ENCODE measurements at regions not wholly inside any gene's neighbourhood (a gene's known extent, or its start where the extent isn't known, plus 50 kb on each side); places are given as distances from the start of the nearest gene placed in this dataset.
"Not testable (repeated sequence)": the region's sequence is repeated elsewhere in the genome, so short reads cannot be mapped to it uniquely, and the experiment has no call there.

DNA sequence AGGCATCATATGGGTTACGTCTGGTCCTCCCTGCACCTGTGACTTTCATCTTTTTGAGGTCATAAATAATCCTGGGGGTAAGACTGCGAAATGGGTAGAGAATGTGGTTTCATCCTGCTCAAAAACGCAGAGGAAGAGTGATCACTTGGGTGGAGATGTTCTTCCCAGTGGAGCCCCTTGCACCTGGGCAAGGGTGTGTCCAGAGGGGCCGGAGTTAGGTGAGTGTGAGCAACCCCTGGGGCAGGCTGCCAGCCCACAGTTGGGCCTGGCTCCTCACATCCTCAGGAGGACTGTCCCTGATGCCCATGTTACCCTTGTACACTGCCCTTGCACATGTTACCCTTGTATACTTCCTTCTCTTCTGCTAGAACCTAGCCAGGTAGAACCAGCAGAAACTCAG, 306.6 kb downstream of the BCL2L11 start:
- H3K4me3 ChIP-seq (ENCODE audit: low read depth, low read length); H3K27ac ChIP-seq (ENCODE audit: low read depth, low read length); POLR2A ChIA-PET; DNase-seq (ENCODE audit: low read depth, low spot score); H3K9me3 ChIP-seq (ENCODE audit: control insufficient read depth, insufficient read depth, low read length); H3K27me3 ChIP-seq (ENCODE audit: control insufficient read depth, insufficient read depth, low read length); CTCF ChIA-PET: not testable (repeated sequence)

DNA sequence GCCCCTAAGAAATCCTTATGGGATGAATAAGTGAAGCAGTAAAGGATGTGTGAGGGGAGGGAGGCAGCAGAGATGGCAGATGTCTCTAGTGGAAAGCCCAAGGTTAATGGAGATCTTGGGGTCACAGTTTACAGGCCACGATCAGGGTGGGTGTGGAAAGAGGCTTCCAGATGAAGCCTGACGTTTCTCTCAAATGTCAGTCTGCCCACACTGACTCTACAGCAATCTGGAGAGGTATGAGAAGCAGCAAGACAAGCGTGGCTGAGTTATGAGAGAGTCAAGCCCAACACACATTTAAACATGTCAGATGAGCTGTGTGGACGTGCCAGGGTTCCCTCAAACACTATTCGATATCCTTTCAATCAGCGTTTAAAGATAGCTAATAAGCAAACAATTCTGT, 308.2 kb downstream of the BCL2L11 start:
- DNase-seq (ENCODE audit: low read depth, low spot score); H3K4me3 ChIP-seq (ENCODE audit: low read depth, low read length); H3K27me3 ChIP-seq (ENCODE audit: control insufficient read depth, insufficient read depth, low read length); H3K9me3 ChIP-seq (ENCODE audit: control insufficient read depth, insufficient read depth, low read length); H3K27ac ChIP-seq (ENCODE audit: low read depth, low read length); CTCF ChIA-PET; POLR2A ChIA-PET: not testable (repeated sequence)

DNA sequence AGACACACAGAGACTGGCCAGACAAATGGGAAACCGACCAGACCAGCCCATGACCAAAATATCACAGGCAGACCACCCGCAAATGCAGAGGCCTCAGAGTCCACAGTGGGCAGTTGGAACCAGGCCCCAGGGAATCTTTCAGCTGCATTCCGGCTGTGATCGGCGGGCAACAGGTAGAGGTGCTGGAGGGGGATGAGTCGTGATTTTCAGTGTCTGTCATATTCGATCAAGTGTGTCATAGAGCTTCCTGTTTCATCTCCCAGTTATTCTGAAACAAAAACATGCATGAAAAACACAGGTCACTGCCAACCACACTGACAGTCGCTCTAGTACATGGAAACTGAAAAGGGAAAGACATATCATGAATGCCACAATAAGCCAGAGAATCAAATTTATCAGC, 308.6 kb downstream of the BCL2L11 start:
- CTCF ChIA-PET; H3K4me3 ChIP-seq (ENCODE audit: low read depth, low read length): not testable (repeated sequence)

DNA sequence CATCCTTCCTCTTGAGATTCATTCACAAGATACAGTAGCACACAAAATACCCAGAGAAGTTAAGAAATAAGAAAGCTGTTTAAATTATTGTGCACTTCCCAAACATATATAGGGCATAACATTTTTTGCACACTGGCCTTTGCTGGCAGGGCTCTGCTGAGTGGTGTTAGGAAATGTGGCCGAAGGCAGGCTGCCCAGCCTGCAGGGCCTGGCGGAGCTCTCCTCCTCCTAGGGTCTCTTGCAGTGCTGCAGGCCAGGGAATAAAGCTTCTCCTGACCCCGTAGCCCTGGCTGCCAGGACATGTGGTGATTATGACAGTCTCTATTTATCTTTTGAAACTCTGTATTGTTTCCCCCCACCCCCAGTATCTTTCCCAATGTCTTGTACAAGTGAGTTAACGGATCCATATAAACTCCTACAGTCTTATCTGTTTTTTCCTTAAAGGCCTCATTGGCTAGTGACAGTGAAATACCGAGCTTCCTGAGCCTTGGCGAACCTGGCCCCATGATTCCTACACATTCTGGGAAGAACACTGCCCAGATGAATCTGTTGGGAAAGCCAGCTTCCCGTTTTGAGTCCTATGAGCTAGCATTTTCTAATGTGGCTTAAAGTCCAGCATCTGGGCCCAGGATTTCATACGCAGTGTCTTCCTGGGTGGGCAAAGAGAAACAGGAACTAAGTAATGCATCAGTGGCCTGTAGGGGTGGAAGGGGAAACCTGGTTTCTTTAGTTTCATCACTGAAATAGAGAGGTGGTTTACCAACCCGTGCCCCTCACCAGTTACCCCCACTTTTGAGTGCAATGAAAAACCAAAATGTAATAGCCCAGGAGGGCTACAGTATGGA, 310.3 kb downstream of the BCL2L11 start:
- CTCF ChIA-PET; POLR2A ChIA-PET; DNase-seq (ENCODE audit: low read depth, low spot score): not testable (repeated sequence)

More for the DNA sequence above, 308.6 kb downstream of the BCL2L11 start:
- H3K27ac ChIP-seq (ENCODE audit: low read depth, low read length); DNase-seq (ENCODE audit: low read depth, low spot score); H3K27me3 ChIP-seq (ENCODE audit: control insufficient read depth, insufficient read depth, low read length); H3K9me3 ChIP-seq (ENCODE audit: control insufficient read depth, insufficient read depth, low read length); POLR2A ChIA-PET: not testable (repeated sequence)

DNA sequence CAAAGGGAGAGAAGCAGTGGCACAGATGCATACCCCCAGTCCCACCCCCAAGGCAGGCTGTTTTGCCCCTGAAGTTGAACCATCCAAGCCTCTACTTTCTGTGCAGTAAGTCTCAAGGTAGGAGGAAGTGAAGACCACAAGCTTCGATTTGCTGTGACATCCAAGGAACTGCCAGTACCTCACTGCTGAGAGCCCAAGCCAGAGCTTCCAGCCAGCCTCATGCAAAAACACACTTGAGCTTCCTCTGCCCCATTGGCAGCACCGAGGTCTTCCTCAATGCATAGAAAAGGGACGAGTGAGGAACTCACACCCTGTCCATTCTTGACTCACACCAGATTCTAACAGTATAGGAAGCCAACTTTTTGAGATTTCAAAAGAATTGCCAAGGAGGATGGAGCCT, 311.7 kb downstream of the BCL2L11 start:
- CTCF ChIA-PET; H3K4me3 ChIP-seq (ENCODE audit: low read depth, low read length); H3K9me3 ChIP-seq (ENCODE audit: control insufficient read depth, insufficient read depth, low read length); POLR2A ChIA-PET; H3K27me3 ChIP-seq (ENCODE audit: control insufficient read depth, insufficient read depth, low read length); DNase-seq (ENCODE audit: low read depth, low spot score); H3K27ac ChIP-seq (ENCODE audit: low read depth, low read length): not testable (repeated sequence)

More for the DNA sequence above, 310.3 kb downstream of the BCL2L11 start:
- not testable (repeated sequence) for H3K27me3 ChIP-seq (ENCODE audit: control insufficient read depth, insufficient read depth, low read length); H3K9me3 ChIP-seq (ENCODE audit: control insufficient read depth, insufficient read depth, low read length); H3K27ac ChIP-seq (ENCODE audit: low read depth, low read length); H3K4me3 ChIP-seq (ENCODE audit: low read depth, low read length)

DNA sequence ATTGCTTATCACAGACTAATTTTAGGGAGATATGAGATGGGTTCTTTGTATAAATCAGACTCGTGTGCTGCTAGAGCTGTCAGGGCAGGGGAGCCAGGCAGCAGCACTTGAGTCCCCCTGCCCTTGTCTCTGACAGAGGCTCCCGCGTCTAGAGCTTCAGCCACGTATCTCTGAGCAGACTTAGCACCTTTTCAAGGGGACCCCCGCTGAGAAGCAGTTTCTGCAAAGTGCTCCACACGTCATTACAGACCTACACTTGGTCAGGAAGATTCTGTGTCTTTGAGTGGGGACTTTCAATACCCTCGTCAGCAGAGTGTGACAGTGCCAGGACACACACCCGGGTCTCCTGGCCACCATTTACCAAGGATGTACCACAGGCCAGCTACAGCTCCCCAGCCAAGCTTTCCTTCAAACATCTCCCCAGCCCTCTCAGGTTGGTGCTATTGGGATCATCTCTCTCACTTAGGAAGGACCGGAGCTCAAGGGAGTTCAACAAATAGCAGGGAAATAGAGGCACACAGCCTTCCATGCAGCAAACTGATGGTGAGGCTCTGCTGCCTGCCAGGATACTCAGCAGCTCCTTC, 312.3 kb downstream of the BCL2L11 start:
- H3K27ac ChIP-seq (ENCODE audit: low read depth, low read length); H3K27me3 ChIP-seq (ENCODE audit: control insufficient read depth, insufficient read depth, low read length); POLR2A ChIA-PET; H3K9me3 ChIP-seq (ENCODE audit: control insufficient read depth, insufficient read depth, low read length); CTCF ChIA-PET; DNase-seq (ENCODE audit: low read depth, low spot score); H3K4me3 ChIP-seq (ENCODE audit: low read depth, low read length): not testable (repeated sequence)

DNA sequence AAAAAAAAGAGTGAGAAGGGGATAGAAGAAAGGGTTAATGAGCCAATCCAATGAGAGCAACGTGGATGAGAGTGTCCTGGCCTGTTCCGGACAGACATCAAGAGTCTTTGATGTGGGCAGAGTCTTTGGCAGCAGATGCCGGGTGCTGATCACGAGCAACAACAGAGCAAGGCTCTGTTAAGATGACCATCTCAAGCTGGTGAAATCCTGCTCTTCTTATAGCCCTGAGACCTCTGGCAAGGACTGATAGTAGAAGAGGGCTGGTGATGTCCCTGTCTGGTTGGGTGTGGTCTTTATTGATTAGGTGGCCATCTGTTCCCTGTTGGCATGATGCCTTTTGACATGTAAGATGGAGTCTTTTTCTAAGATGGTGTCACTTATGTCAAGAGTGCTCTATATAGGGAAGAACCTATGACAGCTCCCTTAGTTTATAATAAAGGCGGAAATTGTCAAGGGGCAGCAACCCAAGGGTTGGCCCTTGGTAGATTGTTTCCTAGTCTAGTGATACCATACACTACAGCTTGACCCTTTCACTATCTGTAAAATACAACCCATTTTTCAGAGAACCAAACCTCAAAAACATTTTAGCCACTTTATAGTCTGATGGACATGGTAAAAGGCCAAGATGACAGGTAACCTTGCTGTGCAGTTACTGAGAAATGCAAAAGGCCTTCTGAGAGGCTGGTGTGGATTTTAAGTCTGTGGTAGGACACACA, 313.3 kb downstream of the BCL2L11 start:
- H3K27ac ChIP-seq (ENCODE audit: low read depth, low read length); DNase-seq (ENCODE audit: low read depth, low spot score); CTCF ChIA-PET; H3K4me3 ChIP-seq (ENCODE audit: low read depth, low read length); POLR2A ChIA-PET; H3K27me3 ChIP-seq (ENCODE audit: control insufficient read depth, insufficient read depth, low read length); H3K9me3 ChIP-seq (ENCODE audit: control insufficient read depth, insufficient read depth, low read length): not testable (repeated sequence)

DNA sequence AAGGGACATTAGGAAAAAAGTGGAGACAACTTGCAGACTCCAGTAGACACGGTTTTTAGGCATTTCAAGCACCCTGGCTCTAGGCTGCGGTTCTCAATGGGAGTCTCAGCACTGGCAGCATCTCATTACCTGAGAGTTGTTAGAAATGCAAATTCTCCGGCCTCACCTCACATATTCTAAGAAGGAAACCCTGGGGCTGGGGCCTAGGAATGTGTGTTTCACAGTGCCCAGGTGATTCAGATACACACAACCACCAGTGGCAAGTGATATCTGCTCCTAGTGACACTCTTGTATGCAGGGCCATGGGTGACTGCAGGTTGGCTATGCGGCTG, 313.9 kb downstream of the BCL2L11 start:
- CTCF ChIA-PET; DNase-seq (ENCODE audit: low read depth, low spot score); H3K4me3 ChIP-seq (ENCODE audit: low read depth, low read length); POLR2A ChIA-PET; H3K27me3 ChIP-seq (ENCODE audit: control insufficient read depth, insufficient read depth, low read length); H3K27ac ChIP-seq (ENCODE audit: low read depth, low read length); H3K9me3 ChIP-seq (ENCODE audit: control insufficient read depth, insufficient read depth, low read length): not testable (repeated sequence)

DNA sequence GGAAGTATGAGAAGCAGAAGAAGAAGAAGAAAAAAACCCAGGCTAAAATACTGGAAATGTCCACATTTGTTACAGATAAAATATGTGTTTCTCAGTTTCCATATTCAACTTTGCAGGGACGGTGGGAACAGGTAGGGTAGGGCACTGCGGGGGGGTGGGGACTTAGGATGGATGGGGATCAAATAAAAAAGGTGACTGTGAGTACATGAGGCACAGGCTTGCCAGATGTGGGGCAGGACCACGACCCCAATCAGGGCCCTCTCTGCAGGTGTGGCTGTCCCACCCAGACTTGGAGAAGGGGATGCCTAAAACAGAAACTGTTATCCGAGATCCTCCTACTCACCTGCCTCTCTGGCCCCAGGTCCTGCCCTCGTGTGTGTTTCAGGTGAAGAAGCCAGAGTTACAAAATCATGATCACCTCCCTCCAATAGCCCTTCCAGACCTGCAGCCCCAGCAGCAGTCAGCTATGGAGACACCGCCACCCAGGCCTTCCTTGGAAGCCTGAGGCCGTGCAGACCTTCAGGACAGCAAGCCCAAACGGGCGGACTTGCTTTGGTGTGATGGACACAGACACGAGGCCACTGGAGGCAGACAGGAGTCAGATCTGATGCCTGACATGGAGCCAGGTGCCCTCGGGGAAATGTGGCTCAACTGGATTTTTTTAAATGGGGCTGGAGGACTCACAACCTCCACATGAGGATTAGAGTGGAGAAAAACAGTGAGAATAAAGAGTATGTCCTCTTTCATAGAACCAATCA, 315.0 kb downstream of the BCL2L11 start:
- H3K27me3 ChIP-seq (ENCODE audit: control insufficient read depth, insufficient read depth, low read length); CTCF ChIA-PET; POLR2A ChIA-PET; H3K4me3 ChIP-seq (ENCODE audit: low read depth, low read length); H3K9me3 ChIP-seq (ENCODE audit: control insufficient read depth, insufficient read depth, low read length); DNase-seq (ENCODE audit: low read depth, low spot score); H3K27ac ChIP-seq (ENCODE audit: low read depth, low read length): not testable (repeated sequence)

DNA sequence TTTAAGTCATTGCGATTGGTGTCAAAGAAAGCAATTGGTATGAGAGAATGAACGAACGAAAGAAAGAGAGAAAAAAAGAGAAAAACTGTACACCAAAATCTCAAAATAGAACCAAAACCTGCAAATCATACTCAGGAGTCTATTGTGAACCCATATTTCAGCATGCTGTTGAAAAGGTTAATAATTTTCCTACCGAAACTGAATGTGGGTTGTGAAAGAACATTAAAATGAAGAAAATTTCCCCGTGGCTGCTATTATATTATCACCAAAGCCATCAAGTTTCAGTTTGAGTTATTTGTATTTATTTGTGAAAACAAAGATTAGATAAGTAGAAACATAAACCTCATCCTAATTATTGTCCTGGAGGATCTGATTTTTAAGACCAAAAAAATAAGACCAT, 315.7 kb downstream of the BCL2L11 start:
- DNase-seq (ENCODE audit: low read depth, low spot score); H3K27ac ChIP-seq (ENCODE audit: low read depth, low read length); CTCF ChIA-PET; H3K4me3 ChIP-seq (ENCODE audit: low read depth, low read length); POLR2A ChIA-PET; H3K27me3 ChIP-seq (ENCODE audit: control insufficient read depth, insufficient read depth, low read length); H3K9me3 ChIP-seq (ENCODE audit: control insufficient read depth, insufficient read depth, low read length): not testable (repeated sequence)

DNA sequence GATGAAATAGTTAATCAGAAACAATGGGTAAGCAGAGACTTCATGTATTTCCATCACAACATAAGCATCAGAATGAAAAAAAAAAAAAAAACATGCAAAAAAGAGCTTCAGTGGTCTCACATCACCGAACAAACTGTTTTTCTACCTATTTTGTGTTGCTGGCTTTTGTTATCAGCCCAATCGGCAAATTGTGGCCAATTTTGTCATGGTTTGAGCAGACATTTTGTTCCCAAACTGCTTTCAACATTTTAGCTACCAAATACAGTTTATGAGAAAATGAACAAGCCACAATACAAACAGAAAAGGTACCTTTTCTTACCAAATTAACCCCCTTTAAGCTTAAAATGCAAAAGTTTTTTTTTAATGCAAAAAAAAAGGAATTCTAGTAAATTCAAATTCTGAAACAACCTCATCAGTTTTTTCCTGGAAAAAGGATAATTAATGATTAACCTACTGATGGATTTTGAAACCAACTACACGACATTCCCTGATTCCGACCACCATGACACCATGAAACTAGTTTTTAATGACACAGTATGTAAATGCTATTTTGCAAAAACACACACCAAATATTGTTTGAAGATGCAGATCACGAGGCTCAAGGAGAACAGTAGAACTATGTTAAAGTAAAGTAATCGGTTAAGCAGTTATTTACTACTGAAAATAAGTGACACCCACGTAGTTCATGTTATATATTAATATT, 316.7 kb downstream of the BCL2L11 start:
- H3K27me3 ChIP-seq (ENCODE audit: control insufficient read depth, insufficient read depth, low read length); POLR2A ChIA-PET; H3K4me3 ChIP-seq (ENCODE audit: low read depth, low read length); DNase-seq (ENCODE audit: low read depth, low spot score); H3K27ac ChIP-seq (ENCODE audit: low read depth, low read length); H3K9me3 ChIP-seq (ENCODE audit: control insufficient read depth, insufficient read depth, low read length); CTCF ChIA-PET: not testable (repeated sequence)
